WTC11 (cell line): ENCODE measurements at regions not wholly inside any gene's neighbourhood (a gene's known extent, or its start where the extent isn't known, plus 50 kb on each side); places are given as distances from the start of the nearest gene placed in this dataset.
A peak's percentile ranks its signal among the peaks of the same experiment; 100 is the strongest.

Experiments used
- ATAC-seq: fragments of 200-7000 bp; cut with Tn5 transposase; 2 replicates; pipeline ENCODE4 v1.10.0; 2021; ENCODE audit warnings: mild to moderate bottlenecking, moderate library complexity
- CTCF ChIA-PET: fragments of 300-600 bp; sonication (Branson Sonifier 250); formaldehyde crosslinking; loops from one replicate; lab custom pipeline; 2021; ENCODE audit warnings: antibody characterized with exemption; lab: Charles Lee
- POLR2A ChIA-PET: fragments of 350-600 bp; sonication (Branson Sonifier 250); formaldehyde crosslinking; loops from one replicate; lab custom pipeline; 2021; ENCODE audit warnings: antibody characterized with exemption; lab: Charles Lee
- DNase-seq: peaks from one replicate; pipeline ENCODE4 v3.0.0; 2021; ENCODE audit warnings: low spot score
- H3K27ac Mint-ChIP-seq: 2 replicates; pipeline ENCODE4 v1.8.0; 2021; ENCODE audit warnings: mixed read lengths
- H3K27me3 Mint-ChIP-seq: 2 replicates; pipeline ENCODE4 v1.8.0; 2021; ENCODE audit warnings: low read depth, mild to moderate bottlenecking, moderate library complexity, mixed read lengths
- H3K36me3 Mint-ChIP-seq: 2 replicates; pipeline ENCODE4 v1.8.0; 2021; ENCODE audit warnings: mixed read lengths
- H3K4me1 Mint-ChIP-seq: 2 replicates; pipeline ENCODE4 v1.8.0; 2022; ENCODE audit warnings: mixed read lengths
- H3K4me3 Mint-ChIP-seq: 2 replicates; pipeline ENCODE4 v1.8.0; 2021; ENCODE audit warnings: mild to moderate bottlenecking, moderate library complexity, mixed read lengths
- H3K9me3 Mint-ChIP-seq: 2 replicates; pipeline ENCODE4 v1.8.0; 2021; ENCODE audit warnings: mixed read lengths
- ESRRA ChIP-seq: sonication (generic); formaldehyde crosslinking; IDR thresholded peaks from 2 replicates; pipeline ENCODE4 v1.8.1; 2022; ENCODE audit warnings: mild to moderate bottlenecking, missing genetic modification reagents, borderline replicate concordance
- FOXK1 ChIP-seq: sonication (generic); formaldehyde crosslinking; IDR thresholded peaks from 2 replicates; pipeline ENCODE4 v1.8.0; 2022; ENCODE audit warnings: mild to moderate bottlenecking, moderate library complexity, missing genetic modification reagents
- GABPB1 ChIP-seq: sonication (generic); formaldehyde crosslinking; IDR thresholded peaks from 2 replicates; pipeline ENCODE4 v1.8.1; 2023; ENCODE audit warnings: mild to moderate bottlenecking, missing genetic modification reagents
- GRHL2 ChIP-seq: fragments of 250-450 bp; sonication (Bioruptor Pico); IDR thresholded peaks from 2 replicates; pipeline ENCODE4 v1.8.0; 2022; ENCODE audit warnings: mild to moderate bottlenecking, moderate library complexity; ENCODE audit not compliant: insufficient replicate concordance, severe bottlenecking
- JAZF1 ChIP-seq: fragments of 250-450 bp; sonication (Bioruptor Pico); IDR thresholded peaks from 2 replicates; pipeline ENCODE4 v1.9.0; 2021; ENCODE audit warnings: moderate library complexity, mild to moderate bottlenecking, inconsistent platforms
- MXD4 ChIP-seq: fragments of 250-450 bp; sonication (Bioruptor Pico); IDR thresholded peaks from 2 replicates; pipeline ENCODE4 v1.8.0; 2021; ENCODE audit warnings: mild to moderate bottlenecking, moderate library complexity, borderline replicate concordance
- NR3C1 ChIP-seq: sonication (generic); formaldehyde crosslinking; conservative IDR thresholded peaks from 2 replicates; pipeline ENCODE4 v1.8.1; 2023; ENCODE audit warnings: low read depth, mild to moderate bottlenecking, missing genetic modification reagents
- PRRX2 ChIP-seq: fragments of 250-450 bp; sonication (Bioruptor Pico); IDR thresholded peaks from 2 replicates; pipeline ENCODE4 v1.8.0; 2021; ENCODE audit warnings: mild to moderate bottlenecking
- ZNF263 ChIP-seq: sonication (generic); formaldehyde crosslinking; IDR thresholded peaks from 2 replicates; pipeline ENCODE4 v1.8.1; 2022; ENCODE audit warnings: low read depth, mild to moderate bottlenecking, moderate library complexity, missing genetic modification reagents
- ZNF317 ChIP-seq: sonication (generic); formaldehyde crosslinking; IDR thresholded peaks from 2 replicates; pipeline ENCODE4 v1.8.1; 2023; ENCODE audit warnings: low read depth, mild to moderate bottlenecking, moderate library complexity, missing genetic modification reagents, borderline replicate concordance
- ZNF423 ChIP-seq: fragments of 250-450 bp; sonication (Bioruptor Pico); IDR thresholded peaks from 2 replicates; pipeline ENCODE4 v2.1.2; 2022; ENCODE audit warnings: mild to moderate bottlenecking, moderate library complexity
- TF ChIP-seq, protein P1 (sequence below): sonication (generic); formaldehyde crosslinking; IDR thresholded peaks from 2 replicates; pipeline ENCODE4 v1.8.0; 2022; ENCODE audit warnings: missing genetic modification reagents
- TF ChIP-seq, protein P2 (sequence below): sonication (generic); formaldehyde crosslinking; IDR thresholded peaks from 2 replicates; pipeline ENCODE4 v1.8.0; 2023; ENCODE audit warnings: missing genetic modification reagents, mild to moderate bottlenecking, borderline replicate concordance
- TF ChIP-seq, protein P3 (sequence below): sonication (generic); formaldehyde crosslinking; IDR thresholded peaks from 2 replicates; pipeline ENCODE4 v1.8.1; 2023; ENCODE audit warnings: mild to moderate bottlenecking, missing genetic modification reagents
- TF ChIP-seq, protein P4 (sequence below): fragments of 250-450 bp; sonication (Bioruptor Pico); IDR thresholded peaks from 2 replicates; pipeline ENCODE4 v1.9.0; 2021; ENCODE audit warnings: mild to moderate bottlenecking, borderline replicate concordance
- TF ChIP-seq, protein P5 (sequence below): sonication (generic); formaldehyde crosslinking; IDR thresholded peaks from 2 replicates; pipeline ENCODE4 v1.8.1; 2022; ENCODE audit warnings: mild to moderate bottlenecking, moderate library complexity, missing genetic modification reagents

DNA sequence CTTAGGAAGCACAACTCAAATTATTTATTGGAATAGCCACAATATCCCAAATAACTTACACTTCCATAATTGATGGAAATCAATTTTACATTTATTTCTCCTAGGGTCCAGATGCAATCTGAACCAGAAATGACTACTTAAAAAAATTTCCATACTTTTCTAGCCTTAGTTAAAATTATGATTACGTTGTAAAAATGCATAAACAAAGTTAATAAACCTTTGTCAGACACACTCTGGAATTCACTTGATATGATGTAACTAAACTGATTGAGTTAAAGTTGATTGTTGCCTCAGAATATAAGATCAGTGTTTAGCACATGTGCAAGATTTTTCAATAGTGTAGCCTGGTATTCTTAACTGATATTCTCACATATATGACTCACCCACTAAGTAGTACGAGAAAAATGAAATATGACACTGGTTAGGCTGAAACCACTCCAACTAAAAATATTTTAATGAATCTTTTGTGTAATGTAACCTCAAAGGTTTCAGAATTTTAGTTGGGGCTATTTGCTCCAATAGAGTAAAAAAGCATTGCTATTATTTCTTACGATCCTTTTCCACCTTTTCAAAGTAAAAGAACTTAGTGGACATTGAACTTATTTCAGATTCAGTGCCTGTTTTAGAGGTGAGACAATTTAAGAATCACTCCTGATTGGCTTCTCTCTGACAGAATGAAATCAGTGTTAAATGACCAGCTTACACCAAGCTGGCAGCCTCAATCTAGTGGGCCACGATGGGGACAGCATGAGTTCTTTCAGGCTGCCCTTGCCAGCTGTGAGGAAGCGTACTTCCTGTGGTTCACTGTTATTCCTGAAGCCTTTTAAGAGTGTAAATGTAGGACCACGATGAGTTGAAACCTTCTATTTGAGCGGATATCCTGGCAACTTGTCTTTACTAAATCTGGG is 277.2 kb upstream of the CDH9 start:
- Mint-ChIP-seq H3K36me3 (no peaks in the 10 kb centered on the region; the same call in 1 of the 2 replicates), H3K27ac (no peak overlapping the region), H3K4me1 (peaks cover 58% of the 10 kb centered on the region)
- peak; percentile 80 for ATAC-seq
- CTCF ChIA-PET, result no interaction called here
- DNase-seq, result peak; percentile 12
- TF ChIP-seq GABPB1, result no peak
- TF ChIP-seq FOXK1 (CRISPR knock-in tag), result no peak
- TF ChIP-seq ZNF423 (CRISPR knock-in tag), result no peak
- TF ChIP-seq NR3C1 (CRISPR knock-in tag), result no peak
- no peak for TF ChIP-seq MXD4
- TF ChIP-seq ESRRA (CRISPR knock-in tag), result no peak
- TF ChIP-seq, protein P1, sequence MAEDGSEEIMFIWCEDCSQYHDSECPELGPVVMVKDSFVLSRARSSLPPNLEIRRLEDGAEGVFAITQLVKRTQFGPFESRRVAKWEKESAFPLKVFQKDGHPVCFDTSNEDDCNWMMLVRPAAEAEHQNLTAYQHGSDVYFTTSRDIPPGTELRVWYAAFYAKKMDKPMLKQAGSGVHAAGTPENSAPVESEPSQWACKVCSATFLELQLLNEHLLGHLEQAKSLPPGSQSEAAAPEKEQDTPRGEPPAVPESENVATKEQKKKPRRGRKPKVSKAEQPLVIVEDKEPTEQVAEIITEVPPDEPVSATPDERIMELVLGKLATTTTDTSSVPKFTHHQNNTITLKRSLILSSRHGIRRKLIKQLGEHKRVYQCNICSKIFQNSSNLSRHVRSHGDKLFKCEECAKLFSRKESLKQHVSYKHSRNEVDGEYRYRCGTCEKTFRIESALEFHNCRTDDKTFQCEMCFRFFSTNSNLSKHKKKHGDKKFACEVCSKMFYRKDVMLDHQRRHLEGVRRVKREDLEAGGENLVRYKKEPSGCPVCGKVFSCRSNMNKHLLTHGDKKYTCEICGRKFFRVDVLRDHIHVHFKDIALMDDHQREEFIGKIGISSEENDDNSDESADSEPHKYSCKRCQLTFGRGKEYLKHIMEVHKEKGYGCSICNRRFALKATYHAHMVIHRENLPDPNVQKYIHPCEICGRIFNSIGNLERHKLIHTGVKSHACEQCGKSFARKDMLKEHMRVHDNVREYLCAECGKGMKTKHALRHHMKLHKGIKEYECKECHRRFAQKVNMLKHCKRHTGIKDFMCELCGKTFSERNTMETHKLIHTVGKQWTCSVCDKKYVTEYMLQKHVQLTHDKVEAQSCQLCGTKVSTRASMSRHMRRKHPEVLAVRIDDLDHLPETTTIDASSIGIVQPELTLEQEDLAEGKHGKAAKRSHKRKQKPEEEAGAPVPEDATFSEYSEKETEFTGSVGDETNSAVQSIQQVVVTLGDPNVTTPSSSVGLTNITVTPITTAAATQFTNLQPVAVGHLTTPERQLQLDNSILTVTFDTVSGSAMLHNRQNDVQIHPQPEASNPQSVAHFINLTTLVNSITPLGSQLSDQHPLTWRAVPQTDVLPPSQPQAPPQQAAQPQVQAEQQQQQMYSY (CRISPR knock-in tag), result no peak
- no peak for TF ChIP-seq JAZF1 (CRISPR knock-in tag)
- TF ChIP-seq, protein P2, sequence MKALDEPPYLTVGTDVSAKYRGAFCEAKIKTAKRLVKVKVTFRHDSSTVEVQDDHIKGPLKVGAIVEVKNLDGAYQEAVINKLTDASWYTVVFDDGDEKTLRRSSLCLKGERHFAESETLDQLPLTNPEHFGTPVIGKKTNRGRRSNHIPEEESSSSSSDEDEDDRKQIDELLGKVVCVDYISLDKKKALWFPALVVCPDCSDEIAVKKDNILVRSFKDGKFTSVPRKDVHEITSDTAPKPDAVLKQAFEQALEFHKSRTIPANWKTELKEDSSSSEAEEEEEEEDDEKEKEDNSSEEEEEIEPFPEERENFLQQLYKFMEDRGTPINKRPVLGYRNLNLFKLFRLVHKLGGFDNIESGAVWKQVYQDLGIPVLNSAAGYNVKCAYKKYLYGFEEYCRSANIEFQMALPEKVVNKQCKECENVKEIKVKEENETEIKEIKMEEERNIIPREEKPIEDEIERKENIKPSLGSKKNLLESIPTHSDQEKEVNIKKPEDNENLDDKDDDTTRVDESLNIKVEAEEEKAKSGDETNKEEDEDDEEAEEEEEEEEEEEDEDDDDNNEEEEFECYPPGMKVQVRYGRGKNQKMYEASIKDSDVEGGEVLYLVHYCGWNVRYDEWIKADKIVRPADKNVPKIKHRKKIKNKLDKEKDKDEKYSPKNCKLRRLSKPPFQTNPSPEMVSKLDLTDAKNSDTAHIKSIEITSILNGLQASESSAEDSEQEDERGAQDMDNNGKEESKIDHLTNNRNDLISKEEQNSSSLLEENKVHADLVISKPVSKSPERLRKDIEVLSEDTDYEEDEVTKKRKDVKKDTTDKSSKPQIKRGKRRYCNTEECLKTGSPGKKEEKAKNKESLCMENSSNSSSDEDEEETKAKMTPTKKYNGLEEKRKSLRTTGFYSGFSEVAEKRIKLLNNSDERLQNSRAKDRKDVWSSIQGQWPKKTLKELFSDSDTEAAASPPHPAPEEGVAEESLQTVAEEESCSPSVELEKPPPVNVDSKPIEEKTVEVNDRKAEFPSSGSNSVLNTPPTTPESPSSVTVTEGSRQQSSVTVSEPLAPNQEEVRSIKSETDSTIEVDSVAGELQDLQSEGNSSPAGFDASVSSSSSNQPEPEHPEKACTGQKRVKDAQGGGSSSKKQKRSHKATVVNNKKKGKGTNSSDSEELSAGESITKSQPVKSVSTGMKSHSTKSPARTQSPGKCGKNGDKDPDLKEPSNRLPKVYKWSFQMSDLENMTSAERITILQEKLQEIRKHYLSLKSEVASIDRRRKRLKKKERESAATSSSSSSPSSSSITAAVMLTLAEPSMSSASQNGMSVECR, result no peak
- TF ChIP-seq ZNF263 (CRISPR knock-in tag), result no peak
- no peak for TF ChIP-seq GRHL2
- TF ChIP-seq, protein P3, sequence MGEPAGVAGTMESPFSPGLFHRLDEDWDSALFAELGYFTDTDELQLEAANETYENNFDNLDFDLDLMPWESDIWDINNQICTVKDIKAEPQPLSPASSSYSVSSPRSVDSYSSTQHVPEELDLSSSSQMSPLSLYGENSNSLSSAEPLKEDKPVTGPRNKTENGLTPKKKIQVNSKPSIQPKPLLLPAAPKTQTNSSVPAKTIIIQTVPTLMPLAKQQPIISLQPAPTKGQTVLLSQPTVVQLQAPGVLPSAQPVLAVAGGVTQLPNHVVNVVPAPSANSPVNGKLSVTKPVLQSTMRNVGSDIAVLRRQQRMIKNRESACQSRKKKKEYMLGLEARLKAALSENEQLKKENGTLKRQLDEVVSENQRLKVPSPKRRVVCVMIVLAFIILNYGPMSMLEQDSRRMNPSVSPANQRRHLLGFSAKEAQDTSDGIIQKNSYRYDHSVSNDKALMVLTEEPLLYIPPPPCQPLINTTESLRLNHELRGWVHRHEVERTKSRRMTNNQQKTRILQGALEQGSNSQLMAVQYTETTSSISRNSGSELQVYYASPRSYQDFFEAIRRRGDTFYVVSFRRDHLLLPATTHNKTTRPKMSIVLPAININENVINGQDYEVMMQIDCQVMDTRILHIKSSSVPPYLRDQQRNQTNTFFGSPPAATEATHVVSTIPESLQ (CRISPR knock-in tag), result no peak
- TF ChIP-seq PRRX2 (CRISPR knock-in tag), result no peak
- TF ChIP-seq, protein P4, sequence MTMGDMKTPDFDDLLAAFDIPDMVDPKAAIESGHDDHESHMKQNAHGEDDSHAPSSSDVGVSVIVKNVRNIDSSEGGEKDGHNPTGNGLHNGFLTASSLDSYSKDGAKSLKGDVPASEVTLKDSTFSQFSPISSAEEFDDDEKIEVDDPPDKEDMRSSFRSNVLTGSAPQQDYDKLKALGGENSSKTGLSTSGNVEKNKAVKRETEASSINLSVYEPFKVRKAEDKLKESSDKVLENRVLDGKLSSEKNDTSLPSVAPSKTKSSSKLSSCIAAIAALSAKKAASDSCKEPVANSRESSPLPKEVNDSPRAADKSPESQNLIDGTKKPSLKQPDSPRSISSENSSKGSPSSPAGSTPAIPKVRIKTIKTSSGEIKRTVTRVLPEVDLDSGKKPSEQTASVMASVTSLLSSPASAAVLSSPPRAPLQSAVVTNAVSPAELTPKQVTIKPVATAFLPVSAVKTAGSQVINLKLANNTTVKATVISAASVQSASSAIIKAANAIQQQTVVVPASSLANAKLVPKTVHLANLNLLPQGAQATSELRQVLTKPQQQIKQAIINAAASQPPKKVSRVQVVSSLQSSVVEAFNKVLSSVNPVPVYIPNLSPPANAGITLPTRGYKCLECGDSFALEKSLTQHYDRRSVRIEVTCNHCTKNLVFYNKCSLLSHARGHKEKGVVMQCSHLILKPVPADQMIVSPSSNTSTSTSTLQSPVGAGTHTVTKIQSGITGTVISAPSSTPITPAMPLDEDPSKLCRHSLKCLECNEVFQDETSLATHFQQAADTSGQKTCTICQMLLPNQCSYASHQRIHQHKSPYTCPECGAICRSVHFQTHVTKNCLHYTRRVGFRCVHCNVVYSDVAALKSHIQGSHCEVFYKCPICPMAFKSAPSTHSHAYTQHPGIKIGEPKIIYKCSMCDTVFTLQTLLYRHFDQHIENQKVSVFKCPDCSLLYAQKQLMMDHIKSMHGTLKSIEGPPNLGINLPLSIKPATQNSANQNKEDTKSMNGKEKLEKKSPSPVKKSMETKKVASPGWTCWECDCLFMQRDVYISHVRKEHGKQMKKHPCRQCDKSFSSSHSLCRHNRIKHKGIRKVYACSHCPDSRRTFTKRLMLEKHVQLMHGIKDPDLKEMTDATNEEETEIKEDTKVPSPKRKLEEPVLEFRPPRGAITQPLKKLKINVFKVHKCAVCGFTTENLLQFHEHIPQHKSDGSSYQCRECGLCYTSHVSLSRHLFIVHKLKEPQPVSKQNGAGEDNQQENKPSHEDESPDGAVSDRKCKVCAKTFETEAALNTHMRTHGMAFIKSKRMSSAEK (CRISPR knock-in tag), result no peak
- TF ChIP-seq ZNF317 (CRISPR knock-in tag), result no peak
- TF ChIP-seq, protein P5, sequence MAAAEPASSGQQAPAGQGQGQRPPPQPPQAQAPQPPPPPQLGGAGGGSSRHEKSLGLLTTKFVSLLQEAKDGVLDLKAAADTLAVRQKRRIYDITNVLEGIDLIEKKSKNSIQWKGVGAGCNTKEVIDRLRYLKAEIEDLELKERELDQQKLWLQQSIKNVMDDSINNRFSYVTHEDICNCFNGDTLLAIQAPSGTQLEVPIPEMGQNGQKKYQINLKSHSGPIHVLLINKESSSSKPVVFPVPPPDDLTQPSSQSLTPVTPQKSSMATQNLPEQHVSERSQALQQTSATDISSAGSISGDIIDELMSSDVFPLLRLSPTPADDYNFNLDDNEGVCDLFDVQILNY (CRISPR knock-in tag), result no peak
- TF ChIP-seq, all 79 proteins: peak for 0
- Mint-ChIP-seq H3K9me3 (peaks cover 16% of the 10 kb centered on the region), H3K27me3 (no peaks in the 10 kb centered on the region), H3K4me3 (no peak overlapping the region)
- POLR2A ChIA-PET, result no interaction called here
